Putamen (tissue), 1 donor: ENCODE measurements at regions not wholly inside any gene's neighbourhood (a gene's known extent, or its start where the extent isn't known, plus 50 kb on each side); places are given as distances from the start of the nearest gene placed in this dataset.

ENCODE experiments used
- DNase-seq: peaks from one replicate; pipeline ENCODE4 v3.0.0-alpha.2; 2016; ENCODE audit warnings: low spot score

DNA sequence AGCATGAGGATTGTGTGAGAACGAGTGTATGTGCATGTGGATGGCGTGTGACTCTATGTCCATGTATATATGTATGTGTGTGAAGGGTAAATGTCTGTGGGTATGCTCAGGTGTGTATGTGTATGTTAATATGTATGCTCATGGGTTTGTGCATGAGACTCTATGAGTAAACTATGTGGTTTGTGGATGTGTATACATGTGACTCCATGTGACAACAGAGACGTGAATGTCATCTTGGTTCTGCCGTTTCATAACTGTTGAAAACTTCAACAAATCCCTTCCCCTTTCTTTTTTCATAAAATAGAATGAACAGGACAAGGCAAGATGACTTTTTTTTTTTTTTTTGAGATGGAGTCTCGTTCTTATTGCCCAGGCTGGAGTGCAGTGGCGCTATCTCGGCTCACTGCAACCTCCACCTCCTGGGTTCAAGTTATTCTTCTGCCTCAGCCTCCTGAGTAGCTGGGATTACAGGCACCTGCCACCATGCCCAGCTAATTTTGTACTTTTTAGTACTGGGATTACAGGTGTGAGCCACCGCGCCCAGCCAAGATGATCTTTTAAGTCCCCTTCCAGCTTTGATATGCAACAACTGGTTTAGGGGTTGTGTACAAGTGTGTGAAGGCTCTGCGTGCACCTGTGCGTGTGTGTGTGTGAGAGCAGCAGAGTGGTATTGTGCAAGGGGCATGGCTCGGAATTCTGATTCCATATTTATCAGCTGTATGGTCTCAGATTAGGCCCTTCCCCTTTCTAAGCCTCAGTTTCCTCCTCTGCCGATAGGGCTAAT is 106.3 kb downstream of the EBNA1BP2 start:
- DNase-seq, result no peak

DNA sequence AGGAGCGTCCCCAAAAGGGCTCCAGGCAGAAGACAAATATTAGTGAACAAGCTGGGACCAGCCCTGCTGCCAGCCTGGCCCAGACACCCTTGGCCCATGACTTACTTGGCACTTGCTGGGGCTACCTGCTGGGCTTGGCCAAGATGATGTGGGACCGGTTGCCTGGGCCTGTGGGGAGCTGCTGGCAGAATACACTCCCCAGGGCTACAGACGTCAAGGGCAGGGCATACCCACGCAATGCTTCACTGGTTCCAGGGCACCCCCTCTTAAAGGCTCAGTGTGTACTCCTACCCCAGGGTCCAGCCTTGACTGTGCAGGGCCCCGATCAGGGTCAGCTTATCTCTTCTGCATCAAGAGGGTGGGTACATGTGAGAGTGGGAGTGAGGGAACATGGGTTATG is 106.5 kb upstream of the SLC2A1 start:
- DNase-seq, result no peak

DNA sequence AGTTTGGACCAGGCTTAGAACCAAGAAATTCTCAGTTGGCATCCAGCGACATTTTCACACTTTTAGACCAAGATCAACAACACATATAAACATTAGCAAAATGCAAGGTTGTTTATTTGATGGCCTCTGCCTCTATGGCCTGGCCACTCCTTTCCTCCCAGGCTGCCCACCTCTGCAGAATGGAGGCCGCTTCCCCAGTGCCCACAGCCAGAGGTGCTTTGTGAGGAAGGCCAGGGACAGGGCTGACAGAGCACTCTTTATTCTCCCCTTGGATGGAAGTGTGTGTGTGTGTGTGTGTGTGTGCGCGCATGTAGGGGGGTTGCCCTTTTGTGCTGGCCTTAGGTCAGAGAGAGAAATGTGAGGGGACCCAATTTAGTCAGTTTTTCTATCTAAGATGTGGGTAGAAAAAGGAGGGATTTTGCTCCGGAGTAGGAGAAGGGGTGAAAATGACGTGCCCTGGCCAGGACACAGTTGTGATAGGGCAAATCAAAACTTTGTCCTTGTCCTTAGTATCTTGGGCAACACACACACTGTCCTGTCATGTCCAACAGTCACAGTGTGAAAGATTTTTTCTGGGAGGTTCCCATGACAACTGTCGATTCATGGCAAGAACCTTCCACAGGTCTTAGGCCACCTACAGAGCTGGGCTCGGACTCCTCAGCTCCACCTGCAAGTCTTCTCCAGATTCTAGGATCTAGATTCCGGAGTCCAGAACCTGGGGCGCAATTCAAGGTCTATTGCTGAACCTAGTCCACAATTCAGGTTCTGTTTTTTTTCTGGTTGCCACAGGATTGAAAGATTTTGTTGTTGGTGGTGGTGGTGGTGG is 104.9 kb upstream of the SLC2A1 start:
- no peak for DNase-seq

DNA sequence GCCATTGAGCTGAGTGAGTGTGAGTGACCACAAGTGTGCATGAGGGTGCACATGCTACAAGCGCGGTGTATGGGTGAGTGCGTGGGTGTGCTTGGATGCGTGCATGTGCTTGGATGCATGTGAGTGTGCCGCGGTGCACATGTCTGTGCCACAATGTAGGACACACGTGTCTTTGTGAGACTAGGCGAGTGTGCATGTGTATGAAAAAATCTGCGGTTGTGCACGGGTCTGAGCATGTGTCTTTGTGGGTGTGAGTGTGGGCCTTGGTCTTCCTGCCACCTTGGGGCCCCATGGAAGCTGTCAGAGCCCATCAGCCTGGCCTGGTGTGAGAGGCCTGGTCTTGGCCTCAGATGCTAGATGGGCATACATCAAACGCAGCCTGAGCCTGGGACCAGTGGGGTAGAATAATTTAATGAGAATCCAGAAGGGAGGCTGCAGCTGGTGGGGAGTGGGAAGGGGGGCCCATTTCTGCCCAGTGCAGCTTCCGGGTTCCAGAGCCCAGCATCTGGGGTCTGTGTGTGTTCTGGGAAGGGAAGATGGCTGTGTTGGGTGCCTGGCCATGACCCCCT is 103.9 kb upstream of the SLC2A1 start:
- no peak for DNase-seq

DNA sequence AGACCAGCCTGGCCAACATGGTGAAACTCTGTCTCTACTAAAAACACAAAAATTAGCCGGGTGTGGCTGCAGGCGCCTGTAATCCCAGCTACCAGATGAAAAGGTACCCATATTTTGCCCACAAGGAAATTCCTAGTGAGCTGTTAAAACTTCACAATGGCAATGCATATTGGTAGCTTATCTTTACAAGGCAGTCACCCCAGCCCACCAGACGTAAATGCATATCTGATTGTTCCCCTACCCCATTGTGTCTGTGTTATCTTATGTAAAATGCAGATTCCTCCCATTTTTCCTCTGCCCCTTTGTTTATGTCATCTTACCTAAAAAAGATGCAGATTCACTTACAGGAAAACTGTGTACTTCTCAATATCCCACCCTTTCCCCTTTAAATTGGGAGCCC is 103.1 kb upstream of the SLC2A1 start:
- no peak for DNase-seq

DNA sequence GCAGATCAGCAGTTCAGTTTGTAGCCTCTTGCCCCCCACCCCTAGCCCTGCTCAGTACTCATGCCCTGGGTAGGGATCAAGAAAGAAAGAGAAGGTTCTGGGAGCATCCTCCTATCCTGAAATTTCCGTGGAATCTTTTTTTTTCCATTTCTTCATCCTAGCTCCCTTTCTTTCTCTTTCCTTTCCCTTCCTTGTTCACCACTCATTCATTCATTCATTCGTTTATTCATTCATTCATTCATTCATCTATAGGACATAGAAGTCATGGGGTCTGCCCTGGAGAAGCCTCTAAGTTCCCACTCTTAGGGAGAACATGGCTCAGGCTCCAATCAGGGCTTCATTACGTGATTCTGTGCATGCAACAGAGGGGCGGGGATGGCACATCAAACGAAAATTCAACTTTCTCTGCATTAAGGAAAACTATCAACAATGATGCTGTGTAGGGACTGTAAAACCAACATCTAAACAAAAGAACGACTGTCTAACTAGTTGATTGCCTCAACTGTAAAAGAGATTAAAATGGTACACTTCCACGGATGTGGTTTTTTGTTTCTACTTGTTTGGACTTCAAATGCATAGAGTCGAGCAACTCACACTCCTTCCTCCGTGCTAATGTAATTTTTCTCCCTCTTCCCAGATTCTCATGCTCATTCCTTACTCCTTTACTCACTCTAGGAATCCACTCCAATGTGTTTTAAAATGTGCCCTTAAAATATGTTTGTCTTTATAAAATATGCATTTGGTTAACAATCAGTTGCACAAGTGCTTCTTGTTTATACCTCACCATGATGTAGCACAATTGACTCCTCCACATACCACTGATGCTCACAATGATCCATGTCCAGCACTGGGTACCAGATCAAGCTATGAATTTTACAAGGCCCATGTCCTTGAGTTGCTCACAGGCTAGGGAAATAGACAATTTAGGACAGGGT is 101.2 kb upstream of the SLC2A1 start:
- DNase-seq, result no peak

DNA sequence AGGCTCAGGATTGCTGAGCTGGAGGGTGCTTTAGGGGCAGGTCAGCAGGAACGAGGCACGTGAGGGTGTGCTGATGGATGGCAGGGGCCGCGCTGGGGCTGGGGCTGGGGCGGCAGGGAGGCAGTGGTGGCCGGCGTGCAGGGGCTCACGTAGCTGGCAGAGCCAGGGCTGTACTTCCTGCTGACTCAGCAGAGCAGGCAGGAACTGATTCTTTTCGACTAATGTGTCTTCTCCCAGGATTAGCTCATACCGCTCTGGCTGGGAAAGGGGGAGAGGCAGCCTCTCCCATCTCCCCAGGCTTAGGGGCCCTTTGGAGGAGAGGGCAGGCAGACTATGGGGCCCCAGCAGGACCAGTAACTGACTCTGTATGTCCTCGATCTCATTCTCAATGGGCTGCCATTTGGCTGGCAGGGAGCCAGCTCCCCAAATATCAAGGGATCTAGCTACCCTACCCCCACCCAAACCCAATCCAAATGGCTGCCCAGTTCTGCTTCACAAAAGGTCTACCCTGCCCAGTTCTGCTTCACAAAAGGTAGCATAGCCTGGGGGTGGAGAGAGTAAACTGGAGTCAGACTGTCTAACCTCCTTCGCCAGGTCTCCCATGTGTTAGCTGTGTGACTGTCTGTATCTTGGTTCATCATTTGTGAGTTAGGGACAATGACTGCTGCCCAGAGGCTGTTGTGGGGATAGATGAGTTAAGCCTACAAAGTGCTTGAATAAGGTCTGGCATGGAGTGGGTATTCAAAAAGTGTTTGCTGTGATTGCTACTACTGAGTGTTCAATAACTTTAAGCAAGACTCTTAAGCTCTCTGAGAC is 100.1 kb upstream of the SLC2A1 start:
- no peak for DNase-seq

DNA sequence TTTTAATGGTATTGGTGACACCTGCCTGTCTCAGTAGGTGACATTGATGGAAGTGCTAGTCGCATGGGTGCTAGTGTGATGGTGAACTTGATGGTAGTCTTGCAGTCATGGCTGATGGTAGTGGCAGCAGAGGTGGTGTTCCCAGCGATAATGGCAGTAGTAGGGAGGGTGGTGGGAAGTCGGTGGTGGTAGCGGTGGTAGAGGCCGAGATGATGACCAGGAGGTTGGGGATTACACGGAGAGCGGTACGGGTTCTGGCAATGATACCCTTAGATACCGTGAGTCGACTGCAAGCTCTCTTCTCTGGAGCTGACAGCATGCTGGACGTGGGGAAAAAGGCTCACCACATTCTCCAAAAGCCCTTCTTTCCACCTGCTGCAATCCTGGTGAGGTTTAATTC is 99.4 kb upstream of the SLC2A1 start:
- DNase-seq, result no peak

DNA sequence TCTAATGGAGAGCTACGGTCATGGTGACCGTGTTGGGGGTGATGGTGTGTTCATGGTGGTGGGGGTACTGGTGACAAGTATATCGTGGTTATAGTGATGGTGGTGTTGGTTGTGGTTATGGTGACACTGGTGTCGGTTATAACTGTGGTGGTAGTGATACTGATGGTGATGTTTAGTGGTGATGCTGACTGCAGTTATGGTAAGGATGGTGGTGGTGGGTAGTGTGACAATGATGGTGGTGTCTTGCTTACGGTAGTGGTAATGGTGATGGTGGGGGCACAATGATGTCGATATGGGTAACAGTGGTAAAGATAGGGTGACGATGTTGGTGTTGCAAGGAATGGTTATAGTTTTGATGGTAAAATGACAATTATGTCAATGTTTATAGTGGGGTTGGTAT is 98.9 kb upstream of the SLC2A1 start:
- no peak for DNase-seq

DNA sequence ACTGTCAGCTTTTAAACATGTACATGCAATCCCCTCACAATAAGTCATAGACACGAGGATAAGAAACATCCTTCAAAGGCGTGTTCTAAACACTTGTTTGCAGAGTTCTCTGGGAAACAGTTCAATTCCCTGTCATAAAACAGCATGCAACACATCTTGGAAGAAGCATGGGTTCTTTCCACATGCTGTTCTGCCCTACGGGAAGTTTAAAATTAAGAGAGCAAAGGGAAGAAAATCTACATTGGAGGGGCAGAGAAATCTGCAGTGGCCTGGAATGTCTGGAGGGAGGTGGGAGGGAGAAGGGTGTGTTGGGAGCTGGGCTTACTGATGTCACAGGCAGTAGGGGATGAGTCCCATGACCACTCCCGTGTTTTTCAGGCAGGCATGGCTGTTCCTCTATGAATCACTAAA is 98.3 kb upstream of the SLC2A1 start:
- DNase-seq, result no peak

DNA sequence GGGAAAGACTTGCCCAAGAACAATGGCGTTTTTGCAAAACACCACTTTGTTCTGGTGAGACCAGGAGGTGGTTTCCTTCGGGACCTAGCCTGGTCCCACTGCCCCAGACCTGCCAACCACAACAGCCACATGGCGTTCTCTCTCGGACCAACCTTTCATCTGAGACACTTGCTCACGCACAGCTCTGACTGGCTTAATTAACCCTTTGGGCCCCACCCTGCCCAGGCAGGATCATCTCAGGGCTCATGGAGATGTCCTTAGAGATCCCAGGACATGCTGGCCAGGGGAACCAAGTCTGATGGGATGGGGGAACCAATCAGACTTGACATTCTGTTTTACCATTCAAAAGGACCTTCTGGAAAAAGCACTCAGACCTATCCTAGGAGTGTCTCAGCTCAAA is 97.8 kb upstream of the SLC2A1 start:
- no peak for DNase-seq

DNA sequence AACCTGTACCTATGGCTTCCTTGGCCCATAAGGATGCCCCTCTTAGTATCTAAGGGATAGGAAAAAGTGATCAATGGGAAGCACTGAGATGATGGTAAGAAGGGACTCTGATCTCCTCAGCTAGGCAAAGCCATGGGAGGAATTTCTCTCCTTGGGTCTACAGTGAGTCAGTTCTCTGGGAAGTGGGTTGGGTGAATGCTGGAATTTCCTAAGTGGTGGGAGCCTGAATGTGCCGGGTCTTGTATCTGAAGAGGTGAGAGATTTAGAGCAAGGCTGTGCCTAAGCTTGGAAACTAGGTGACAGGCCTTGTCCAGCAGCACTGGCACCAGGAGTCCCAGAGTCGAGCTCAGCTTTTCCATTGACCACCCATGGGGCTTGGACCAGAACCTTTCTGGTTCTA is 96.3 kb upstream of the SLC2A1 start:
- no peak for DNase-seq

DNA sequence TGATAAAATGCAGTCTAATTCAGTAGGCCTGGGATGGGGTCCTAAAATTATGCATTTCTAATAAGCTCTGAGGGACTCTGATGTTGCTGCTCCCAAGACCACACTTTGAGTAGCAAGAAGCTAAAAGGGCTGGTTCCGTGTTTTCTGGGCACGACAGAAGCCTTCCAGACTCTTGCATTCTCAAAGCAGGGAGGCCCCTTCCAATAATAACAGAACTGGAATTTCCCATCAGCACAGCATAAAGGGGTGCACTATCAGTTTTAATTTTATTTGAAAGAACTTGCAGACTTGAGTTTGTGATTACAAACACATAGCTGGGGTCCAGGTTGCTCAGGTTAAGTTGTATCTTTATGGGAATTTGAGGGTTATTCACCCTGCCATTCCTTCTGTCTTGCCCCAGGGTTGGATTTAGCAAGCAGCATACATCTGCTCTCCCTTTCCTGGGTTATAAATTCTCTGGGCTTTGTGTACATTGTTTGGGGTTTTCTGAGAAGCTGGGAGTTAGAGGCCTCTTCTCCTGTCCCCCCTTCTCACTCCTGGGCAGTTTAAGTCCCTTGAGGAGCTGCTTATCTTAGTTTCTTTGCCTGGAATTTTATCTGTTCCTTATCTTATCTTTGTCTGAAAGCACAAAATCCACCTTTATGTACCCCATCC is 94.2 kb upstream of the SLC2A1 start:
- no peak for DNase-seq

DNA sequence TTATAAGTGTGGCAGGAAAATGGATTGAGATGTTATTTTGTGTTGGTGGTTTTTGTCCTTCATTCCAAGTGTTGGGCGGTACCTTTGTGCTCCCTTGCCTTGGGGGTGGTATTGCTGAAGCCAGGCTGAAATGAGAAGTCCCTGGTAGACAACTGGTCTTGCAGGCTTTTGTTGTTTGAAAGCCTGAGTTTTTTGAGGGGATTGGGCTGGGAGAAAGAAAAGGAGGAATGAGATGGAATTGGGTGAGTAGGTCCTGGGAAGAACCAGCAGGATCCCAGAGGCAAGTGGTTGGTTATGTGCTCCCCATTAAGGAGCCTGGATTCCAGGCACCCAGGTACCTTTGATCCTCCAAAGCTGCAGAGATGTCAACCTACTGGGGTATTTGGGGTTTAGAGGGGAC is 93.7 kb upstream of the SLC2A1 start:
- DNase-seq, result no peak

DNA sequence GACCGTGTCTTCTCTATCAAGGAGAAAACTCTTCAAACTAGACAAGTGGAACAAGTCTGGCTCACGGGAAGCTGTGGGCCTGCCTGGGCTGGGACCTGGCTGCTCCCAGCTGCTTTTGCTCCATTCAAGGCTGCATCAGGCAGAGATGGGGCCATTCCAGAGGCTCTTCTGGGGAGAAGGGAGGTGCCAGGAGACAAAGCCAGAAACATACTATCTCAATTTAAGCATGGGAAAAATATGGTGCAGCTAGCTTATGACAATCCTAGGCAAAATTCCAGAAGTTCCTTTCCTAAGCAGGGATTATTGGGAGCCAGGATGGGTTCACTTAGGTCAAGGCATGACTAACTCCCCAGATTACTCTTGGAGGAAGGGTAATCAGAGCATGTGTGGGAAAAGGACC is 90.8 kb upstream of the SLC2A1 start:
- DNase-seq, result no peak

DNA sequence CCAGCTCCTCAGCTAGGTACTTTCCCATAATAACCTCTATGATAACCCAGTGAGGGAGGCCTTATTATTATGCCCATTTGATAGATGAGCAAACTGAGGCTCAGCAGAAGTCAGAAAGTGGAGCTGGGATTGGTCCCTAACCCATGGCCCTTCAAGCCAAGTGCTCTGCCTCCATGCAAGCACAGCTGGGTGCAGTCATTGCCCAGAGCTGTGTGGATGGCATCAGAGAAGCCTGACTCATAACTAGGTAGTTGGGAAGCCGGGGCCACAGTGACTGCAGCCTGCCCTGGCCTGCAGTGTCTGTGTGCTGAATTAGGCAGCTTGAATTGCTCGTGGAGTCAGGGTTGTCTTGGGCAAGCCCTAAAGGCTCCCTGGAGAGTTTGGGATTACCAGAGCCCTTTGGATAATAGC is 89.9 kb upstream of the SLC2A1 start:
- no peak for DNase-seq

DNA sequence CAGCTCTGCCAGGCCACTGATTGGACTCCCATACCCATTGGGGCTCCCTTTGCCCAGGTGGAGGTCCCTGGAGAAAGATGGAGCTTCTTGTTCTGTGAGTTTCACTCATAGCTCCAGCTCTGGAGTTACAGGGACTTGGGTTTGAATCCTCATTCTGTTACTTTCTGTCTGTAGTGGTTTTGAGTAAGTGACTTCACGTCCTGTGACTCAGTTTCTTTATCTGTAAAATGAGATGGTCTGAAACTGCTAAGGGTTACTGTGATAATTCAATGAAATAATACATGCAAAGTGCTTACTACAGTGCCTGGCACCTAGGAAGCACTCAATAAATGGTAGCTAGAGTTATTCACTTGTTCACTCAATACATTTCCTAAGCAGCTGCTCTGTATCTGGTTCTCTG is 88.5 kb upstream of the SLC2A1 start:
- no peak for DNase-seq

DNA sequence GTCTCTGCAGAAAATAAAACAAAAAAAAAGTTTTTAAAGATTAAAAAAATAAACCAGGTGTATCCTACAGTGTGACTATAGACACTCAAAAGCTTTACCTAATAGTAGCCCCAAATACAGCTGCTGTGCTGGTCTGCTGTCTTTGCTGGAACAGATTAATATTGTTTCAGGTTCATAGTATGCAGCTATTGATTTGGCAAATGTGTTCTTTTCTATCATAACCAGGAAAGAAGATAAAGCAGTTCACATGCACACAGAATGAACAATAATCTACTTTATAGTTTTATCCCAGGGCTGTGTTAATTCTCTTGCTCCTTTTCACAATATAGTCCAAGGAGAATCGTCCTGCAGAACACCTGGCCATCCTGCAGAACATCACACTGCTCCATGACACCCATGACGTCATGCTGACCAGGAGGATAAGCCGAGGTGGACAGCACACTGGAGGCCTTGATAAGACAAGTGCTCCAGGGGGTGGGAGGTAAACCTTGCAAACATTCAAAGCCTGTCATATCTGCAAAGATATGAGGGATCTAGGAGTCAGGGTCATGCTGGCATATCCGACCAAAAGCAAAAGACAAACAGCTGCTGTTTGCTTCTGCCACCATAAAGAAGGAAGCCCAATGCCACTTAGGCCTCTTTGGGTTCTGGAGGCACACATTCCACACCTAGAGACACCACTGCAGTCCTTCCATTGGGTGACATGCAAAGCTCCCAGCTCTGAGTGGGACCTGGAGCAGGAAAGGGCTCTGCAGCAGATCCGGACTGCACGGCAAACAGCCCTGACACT is 86.1 kb upstream of the SLC2A1 start:
- DNase-seq, result no peak

DNA sequence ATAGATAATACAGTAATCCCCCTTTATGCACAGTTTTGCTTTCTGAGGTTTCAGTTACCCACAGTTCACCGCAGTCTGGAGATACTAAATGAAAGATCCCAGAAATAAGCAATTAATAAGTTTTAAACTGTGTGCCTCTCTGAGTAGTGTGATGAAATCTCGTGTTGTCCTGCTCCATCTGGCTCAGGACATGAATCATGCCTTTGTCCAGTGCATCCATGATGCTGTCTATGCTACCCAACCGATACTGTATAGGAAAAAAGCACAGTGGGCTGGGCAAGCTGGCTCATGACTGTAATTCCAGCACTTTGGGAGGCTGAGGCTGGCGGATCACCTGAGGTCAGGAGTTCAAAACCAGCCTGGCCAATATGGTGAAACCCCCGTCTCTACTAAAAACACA is 85.0 kb upstream of the SLC2A1 start:
- no peak for DNase-seq
